GM12878 (cell line): ENCODE measurements at regions not wholly inside any gene's neighbourhood (a gene's known extent, or its start where the extent isn't known, plus 50 kb on each side); places are given as distances from the start of the nearest gene placed in this dataset.

Source experiments
- BRCA1 ChIP-seq: IDR thresholded peaks from 2 replicates; pipeline ENCODE4 v1.6.1; 2011; ENCODE audit warnings: low read depth, low read length, improper control_type of control experiment
- CBX3 ChIP-seq: fragments of 200-600 bp; sonication (generic); IDR thresholded peaks from 2 replicates; pipeline ENCODE4 v1.6.1; 2016; ENCODE audit warnings: low read depth, borderline replicate concordance
- CEBPB ChIP-seq, 2 experiments: fragments of 150-350 bp in 1 of 2; IDR thresholded peaks; 2 replicates each; pipeline ENCODE4 v1.6.1; 2012 to 2014; ENCODE audit warnings: low read depth in 2 of 2, low read length in 2 of 2, borderline replicate concordance in 1 of 2, inconsistent platforms in 1 of 2
- EP300 ChIP-seq, 2 experiments: fragments of 150-350 bp in 1 of 2; IDR thresholded peaks; 2 replicates each; pipeline ENCODE4 v1.6.1; 2011 to 2012; ENCODE audit warnings: low read depth in 2 of 2, low read length in 2 of 2, borderline replicate concordance in 1 of 2, improper control_type of control experiment in 1 of 2, inconsistent platforms in 1 of 2; ENCODE audit not compliant: control insufficient read depth in 1 of 2
- EZH2 ChIP-seq: IDR thresholded peaks from 2 replicates; pipeline ENCODE4 v1.6.1; 2012; ENCODE audit warnings: low read depth, mild to moderate bottlenecking, control low read depth, inconsistent platforms, low read length, borderline replicate concordance; ENCODE audit not compliant: control insufficient read depth
- POLR2A ChIP-seq: IDR thresholded peaks from 2 replicates; pipeline ENCODE4 v1.6.1; 2011; ENCODE audit warnings: low read depth, mild to moderate bottlenecking, low read length
- SIN3A ChIP-seq: IDR thresholded peaks from 2 replicates; pipeline ENCODE4 v1.6.1; 2012; ENCODE audit warnings: low read depth, low read length, improper control_type of control experiment
- SP1 ChIP-seq: IDR thresholded peaks from one replicate; pipeline ENCODE4 v1.6.1; 2011; ENCODE audit warnings: low read depth, low read length
- TCF12 ChIP-seq: IDR thresholded peaks from 2 replicates; pipeline ENCODE4 v1.6.1; 2011; ENCODE audit warnings: low read depth, mild to moderate bottlenecking, low read length
- TF ChIP-seq, protein P1 (sequence below): IDR thresholded peaks from 2 replicates; pipeline ENCODE4 v1.6.1; 2011; ENCODE audit warnings: low read depth, mild to moderate bottlenecking, low read length, moderate library complexity, borderline replicate concordance; ENCODE audit errors: extremely low read depth
- TF ChIP-seq, protein P2 (sequence below), 3 experiments: IDR thresholded peaks in 2 of 3; conservative IDR thresholded peaks in 1 of 3; 2 replicates each; pipeline ENCODE4 v1.5.1; 2011; ENCODE audit warnings: low read depth in 3 of 3, low read length in 3 of 3, mild to moderate bottlenecking in 3 of 3, control low read depth in 2 of 3, moderate library complexity in 2 of 3, inconsistent platforms in 1 of 3, mixed read lengths in 1 of 3; ENCODE audit not compliant: control insufficient read depth in 2 of 3, insufficient read depth in 1 of 3; ENCODE audit errors: extremely low read depth in 1 of 3

DNA sequence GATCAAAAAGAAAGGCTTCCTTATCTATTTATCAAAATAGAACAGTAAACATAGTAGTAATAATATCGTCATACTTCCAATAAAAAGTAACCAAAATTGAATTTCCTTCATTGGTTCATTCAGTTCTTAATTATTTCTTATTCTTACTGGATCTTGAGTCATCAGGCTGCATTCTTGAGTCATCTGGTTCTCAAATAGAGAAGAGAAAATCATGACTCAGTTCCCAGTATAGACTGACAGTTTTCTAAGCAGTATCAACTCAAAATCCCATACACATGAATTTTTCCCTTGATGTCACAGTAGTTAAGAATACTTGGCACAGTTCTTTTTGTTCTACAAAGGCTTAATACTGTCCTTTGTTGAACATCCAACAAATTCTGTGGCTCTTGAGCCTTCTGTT, 626.9 kb upstream of the ADGRL4 start:
- TF ChIP-seq, protein P1, sequence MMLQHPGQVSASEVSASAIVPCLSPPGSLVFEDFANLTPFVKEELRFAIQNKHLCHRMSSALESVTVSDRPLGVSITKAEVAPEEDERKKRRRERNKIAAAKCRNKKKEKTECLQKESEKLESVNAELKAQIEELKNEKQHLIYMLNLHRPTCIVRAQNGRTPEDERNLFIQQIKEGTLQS, result no peak
- TF ChIP-seq, protein P2, sequence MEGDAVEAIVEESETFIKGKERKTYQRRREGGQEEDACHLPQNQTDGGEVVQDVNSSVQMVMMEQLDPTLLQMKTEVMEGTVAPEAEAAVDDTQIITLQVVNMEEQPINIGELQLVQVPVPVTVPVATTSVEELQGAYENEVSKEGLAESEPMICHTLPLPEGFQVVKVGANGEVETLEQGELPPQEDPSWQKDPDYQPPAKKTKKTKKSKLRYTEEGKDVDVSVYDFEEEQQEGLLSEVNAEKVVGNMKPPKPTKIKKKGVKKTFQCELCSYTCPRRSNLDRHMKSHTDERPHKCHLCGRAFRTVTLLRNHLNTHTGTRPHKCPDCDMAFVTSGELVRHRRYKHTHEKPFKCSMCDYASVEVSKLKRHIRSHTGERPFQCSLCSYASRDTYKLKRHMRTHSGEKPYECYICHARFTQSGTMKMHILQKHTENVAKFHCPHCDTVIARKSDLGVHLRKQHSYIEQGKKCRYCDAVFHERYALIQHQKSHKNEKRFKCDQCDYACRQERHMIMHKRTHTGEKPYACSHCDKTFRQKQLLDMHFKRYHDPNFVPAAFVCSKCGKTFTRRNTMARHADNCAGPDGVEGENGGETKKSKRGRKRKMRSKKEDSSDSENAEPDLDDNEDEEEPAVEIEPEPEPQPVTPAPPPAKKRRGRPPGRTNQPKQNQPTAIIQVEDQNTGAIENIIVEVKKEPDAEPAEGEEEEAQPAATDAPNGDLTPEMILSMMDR (IDR thresholded peaks at IDR 0.05 in 2 of 3, conservative IDR thresholded peaks at IDR 0.05 in 1 of 3; ENCODE audit: control insufficient read depth in 2 of 3, extremely low read depth in 1 of 3, insufficient read depth in 1 of 3, low read depth in 3 of 3, low read length in 3 of 3), result no peak
- TF ChIP-seq TCF12 (no peak), POLR2A (no peak), SP1 (no peak), EZH2 (no peak), BRCA1 (no peak), EP300 (IDR thresholded peaks at IDR 0.05; ENCODE audit: borderline replicate concordance in 1 of 2, control insufficient read depth in 1 of 2, low read depth in 2 of 2, low read length in 2 of 2) (no peak), SIN3A (no peak), CBX3 (no peak), CEBPB (IDR thresholded peaks at IDR 0.05; ENCODE audit: borderline replicate concordance in 1 of 2, low read depth in 2 of 2, low read length in 2 of 2) (no peak)
